Stomach (tissue), 8 donors: ENCODE measurements at regions not wholly inside any gene's neighbourhood (a gene's known extent, or its start where the extent isn't known, plus 50 kb on each side); places are given as distances from the start of the nearest gene placed in this dataset.

Experiments used
- DNase-seq, 2 donors: peaks; one replicate each; pipeline versions ENCODE4 v3.0.0 to v3.0.0-alpha.2; 2013 to 2019
- H3K27ac ChIP-seq, 5 donors: fragments of 200-600 bp in 4 of 5; sonication (generic) in 4 of 5; one replicate each; pipeline ENCODE4 v1.5.1; 2013 to 2019; ENCODE audit warnings: mild to moderate bottlenecking in 1 of 5, moderate library complexity in 1 of 5
- H3K27me3 ChIP-seq, 3 donors: fragments of 200-600 bp; sonication (generic); one replicate each; pipeline ENCODE4 v1.5.1; 2017 to 2019; ENCODE audit warnings: mixed run types in 1 of 3
- H3K36me3 ChIP-seq, 4 donors: fragments of 200-600 bp; sonication (generic); 1 replicate in 3 of 4; 2 replicates in 1 of 4; pipeline ENCODE4 v1.5.1; 2016 to 2019
- H3K4me1 ChIP-seq, 4 donors: fragments of 200-600 bp; sonication (generic); one replicate each; pipeline ENCODE4 v1.5.1; 2016 to 2019
- H3K4me3 ChIP-seq, 4 donors: fragments of 200-600 bp; sonication (generic) in 3 of 4; one replicate each; pipeline ENCODE4 v1.5.1; 2016 to 2019; ENCODE audit warnings: mild to moderate bottlenecking in 1 of 4
- H3K9me3 ChIP-seq, 4 donors: fragments of 200-600 bp; sonication (generic); one replicate each; pipeline ENCODE4 v1.5.1; 2016 to 2019
- CTCF ChIP-seq, 7 experiments: fragments of 450-650 bp in 4 of 7; fragments of 200-600 bp in 3 of 7; sonication (generic) in 3 of 7; IDR thresholded peaks; one replicate each; pipeline ENCODE4 v1.5.1; 2016 to 2019; ENCODE audit warnings: antibody characterized with exemption in 7 of 7, control low read depth in 2 of 7, mild to moderate bottlenecking in 1 of 7
- EP300 ChIP-seq: sonication (generic); formaldehyde crosslinking; IDR thresholded peaks from one replicate; pipeline ENCODE4 v1.6.1; 2017; ENCODE audit warnings: antibody characterized with exemption
- POLR2A ChIP-seq, 4 donors: fragments of 450-650 bp; IDR thresholded peaks; one replicate each; pipeline ENCODE4 v1.6.1; 2016; ENCODE audit warnings: antibody characterized with exemption in 4 of 4, control low read depth in 2 of 4, mild to moderate bottlenecking in 1 of 4, moderate library complexity in 1 of 4
- POLR2AphosphoS5 ChIP-seq, 3 donors: sonication (generic); formaldehyde crosslinking; IDR thresholded peaks; one replicate each; pipeline ENCODE4 v1.6.1; 2016; ENCODE audit warnings: antibody characterized with exemption in 3 of 3
- WGBS, 5 donors: extraction: QIAGEN DNeasy Blood & Tissue Kit in 3 of 5; methylation state at CpG; one replicate each; pipeline versions ENCODE4 v1.1.5 to v1.1.7; 2013 to 2018; 5-methylcytosine and 5-hydroxymethylcytosine counted together
- intact Hi-C: fragments of 100-400 bp; cut with DNase I; formaldehyde crosslinking; loops from one replicate; pipeline ENCODE4 v1.15.1; 2023; ENCODE audit warnings: low total_unique reads
- donor health status: healthy with polysubstance abuse.
- donor health status: Bipolar disorder and iron deficiency.
- donor health status: healthy.

GRCh38 chr4:180790471-180790870, 1452.7 kb upstream of the TENM3 start:
- no peaks in the 10 kb centered on the region for H3K36me3 ChIP-seq
- DNase-seq = no peak
- no peaks in the 10 kb centered on the region for H3K9me3 ChIP-seq
- TF ChIP-seq POLR2A (IDR thresholded peaks at IDR 0.05) = no peak
- no peak for TF ChIP-seq CTCF (IDR thresholded peaks at IDR 0.05)
- no peak for TF ChIP-seq EP300
- TF ChIP-seq POLR2AphosphoS5 (IDR thresholded peaks at IDR 0.05) = no peak
- 29 to 43% (median 37%) methylated on average over 3 of the region's 3 CpGs for WGBS, 5 donors
- H3K4me3 ChIP-seq = no peak overlapping the region
- intact Hi-C loops = no loop called here
- H3K27ac ChIP-seq = no peak overlapping the region
- no peaks in the 10 kb centered on the region for H3K27me3 ChIP-seq
- no peaks in the 10 kb centered on the region for H3K4me1 ChIP-seq

- no peak overlapping the region for H3K27ac ChIP-seq
- intact Hi-C loops = no loop called here
- TF ChIP-seq CTCF (IDR thresholded peaks at IDR 0.05) (no peak), POLR2AphosphoS5 (IDR thresholded peaks at IDR 0.05) (no peak), POLR2A (IDR thresholded peaks at IDR 0.05) (no peak), EP300 (no peak)
Measured at GRCh38 chr4:180792541-180792940, 1450.7 kb upstream of the TENM3 start.

GRCh38 chr4:180794333-180794732, 1448.9 kb upstream of the TENM3 start:
- intact Hi-C loops = no loop called here

More at GRCh38 chr4:180792541-180792940, 1450.7 kb upstream of the TENM3 start:
- no peaks in the 10 kb centered on the region for H3K36me3 ChIP-seq
- no peaks in the 10 kb centered on the region for H3K4me1 ChIP-seq
- no peak for DNase-seq
- H3K9me3 ChIP-seq = no peaks in the 10 kb centered on the region
- no peaks in the 10 kb centered on the region for H3K27me3 ChIP-seq
- no peak overlapping the region for H3K4me3 ChIP-seq

GRCh38 chr4:180798036-180798577, 1445.1 kb upstream of the TENM3 start:
- DNase-seq = no peak
- no peaks in the 10 kb centered on the region for H3K4me1 ChIP-seq
- peaks cover 0 to 6% (median 0%) of the 10 kb centered on the region in 3 donors for H3K27me3 ChIP-seq
- H3K27ac ChIP-seq = no peak overlapping the region
- no peaks in the 10 kb centered on the region for H3K9me3 ChIP-seq
- WGBS, 5 donors = 40 to 55% (median 48%) methylated on average over 4 of the region's 4 CpGs
- no peaks in the 10 kb centered on the region for H3K36me3 ChIP-seq
- intact Hi-C loops = no loop called here
- TF ChIP-seq POLR2A (IDR thresholded peaks at IDR 0.05) (no peak), EP300 (no peak), POLR2AphosphoS5 (IDR thresholded peaks at IDR 0.05) (no peak), CTCF (IDR thresholded peaks at IDR 0.05) (no peak)
- no peak overlapping the region for H3K4me3 ChIP-seq

More at GRCh38 chr4:180794333-180794732, 1448.9 kb upstream of the TENM3 start:
- Histone ChIP-seq H3K4me3 (no peak overlapping the region), H3K27me3 (peaks cover 0 to 3% (median 0%) of the 10 kb centered on the region in 3 donors), H3K9me3 (no peaks in the 10 kb centered on the region), H3K27ac (no peak overlapping the region), H3K36me3 (no peaks in the 10 kb centered on the region), H3K4me1 (no peaks in the 10 kb centered on the region)
- TF ChIP-seq POLR2AphosphoS5 (IDR thresholded peaks at IDR 0.05) (no peak), CTCF (IDR thresholded peaks at IDR 0.05) (no peak), EP300 (no peak), POLR2A (IDR thresholded peaks at IDR 0.05) (no peak)
- no peak for DNase-seq
- 75 to 86% (median 83%) methylated on average over 2 of the region's 2 CpGs for WGBS, 5 donors
